MM.1S (cell line): ENCODE measurements at regions not wholly inside any gene's neighbourhood (a gene's known extent, or its start where the extent isn't known, plus 50 kb on each side); places are given as distances from the start of the nearest gene placed in this dataset.
"Not testable (repeated sequence)": the region's sequence is repeated elsewhere in the genome, so short reads cannot be mapped to it uniquely, and the experiment has no call there.

Experiments used
- CTCF ChIP-seq: fragments of 300-600 bp; sonication (generic); IDR thresholded peaks from 2 replicates; pipeline ENCODE4 v1.5.1; 2016; ENCODE audit warnings: antibody characterized with exemption, low read length, mixed read lengths
- EZH2 ChIP-seq: fragments of 300-600 bp; sonication (generic); optimal IDR thresholded peaks from 2 replicates; pipeline ENCODE3; 2017; ENCODE audit warnings: low read depth, mild to moderate bottlenecking, antibody characterized with exemption, low read length, mixed read lengths

GRCh38 chr9:42326482-42326881, 143.0 kb downstream of the SPATA31A6 start:
- not testable (repeated sequence) for TF ChIP-seq CTCF, EZH2
